ENCODE measurements at regions not wholly inside any gene's neighbourhood (a gene's known extent, or its start where the extent isn't known, plus 50 kb on each side); places are given as distances from the start of the nearest gene placed in this dataset.

GRCh38 chr12:60148109-60148508 lies 552.3 kb downstream of the SLC16A7 start:
- Histone ChIP-seq H3K9me3 (ENCODE audit: insufficient read depth, low read depth, low read length) (no peaks in the 10 kb centered on the region), H3K27me3 (ENCODE audit: insufficient read depth, low read length) (no peaks in the 10 kb centered on the region), H3K4me1 (ENCODE audit: insufficient read depth, low read length) (no peaks in the 10 kb centered on the region), H3K27ac (ENCODE audit: low read length) (no peak overlapping the region), H3K4me3 (ENCODE audit: low read length) (no peak overlapping the region), H3K9ac (ENCODE audit: low read depth, low read length) (no peak overlapping the region), H3K36me3 (ENCODE audit: insufficient read depth, low read depth, low read length) (no peaks in the 10 kb centered on the region)

- H3K27ac ChIP-seq (ENCODE audit: low read length), result no peak overlapping the region
- H3K9ac ChIP-seq (ENCODE audit: low read depth, low read length), result no peak overlapping the region
- H3K27me3 ChIP-seq (ENCODE audit: insufficient read depth, low read length), result no peaks in the 10 kb centered on the region
Observed at GRCh38 chr12:60148831-60149230, 553.0 kb downstream of the SLC16A7 start.

GRCh38 chr12:60152756-60153155 lies 556.9 kb downstream of the SLC16A7 start:
- H3K9ac ChIP-seq (ENCODE audit: low read depth, low read length), result no peak overlapping the region
- H3K4me1 ChIP-seq (ENCODE audit: insufficient read depth, low read length), result no peaks in the 10 kb centered on the region
- H3K27ac ChIP-seq (ENCODE audit: low read length), result no peak overlapping the region
- H3K27me3 ChIP-seq (ENCODE audit: insufficient read depth, low read length), result no peaks in the 10 kb centered on the region
- no peak overlapping the region for H3K4me3 ChIP-seq (ENCODE audit: low read length)
- no peaks in the 10 kb centered on the region for H3K36me3 ChIP-seq (ENCODE audit: insufficient read depth, low read depth, low read length)
- no peaks in the 10 kb centered on the region for H3K9me3 ChIP-seq (ENCODE audit: insufficient read depth, low read depth, low read length)

More at GRCh38 chr12:60148831-60149230, 553.0 kb downstream of the SLC16A7 start:
- Histone ChIP-seq H3K4me1 (ENCODE audit: insufficient read depth, low read length) (no peaks in the 10 kb centered on the region), H3K9me3 (ENCODE audit: insufficient read depth, low read depth, low read length) (no peaks in the 10 kb centered on the region), H3K36me3 (ENCODE audit: insufficient read depth, low read depth, low read length) (no peaks in the 10 kb centered on the region), H3K4me3 (ENCODE audit: low read length) (no peak overlapping the region)

GRCh38 chr12:60159761-60160160 lies 563.9 kb downstream of the SLC16A7 start:
- Histone ChIP-seq H3K27ac (ENCODE audit: low read length) (no peak overlapping the region), H3K9ac (ENCODE audit: low read depth, low read length) (no peak overlapping the region), H3K4me1 (ENCODE audit: insufficient read depth, low read length) (no peaks in the 10 kb centered on the region)

GRCh38 chr12:60162988-60163720 lies 567.3 kb downstream of the SLC16A7 start:
- Histone ChIP-seq H3K9me3 (ENCODE audit: insufficient read depth, low read depth, low read length) (no peaks in the 10 kb centered on the region), H3K9ac (ENCODE audit: low read depth, low read length) (no peak overlapping the region), H3K36me3 (ENCODE audit: insufficient read depth, low read depth, low read length) (no peaks in the 10 kb centered on the region), H3K27ac (ENCODE audit: low read length) (no peak overlapping the region), H3K27me3 (ENCODE audit: insufficient read depth, low read length) (no peaks in the 10 kb centered on the region), H3K4me1 (ENCODE audit: insufficient read depth, low read length) (no peaks in the 10 kb centered on the region), H3K4me3 (ENCODE audit: low read length) (no peak overlapping the region)

More at GRCh38 chr12:60159761-60160160, 563.9 kb downstream of the SLC16A7 start:
- Histone ChIP-seq H3K4me3 (ENCODE audit: low read length) (no peak overlapping the region), H3K36me3 (ENCODE audit: insufficient read depth, low read depth, low read length) (no peaks in the 10 kb centered on the region), H3K9me3 (ENCODE audit: insufficient read depth, low read depth, low read length) (no peaks in the 10 kb centered on the region), H3K27me3 (ENCODE audit: insufficient read depth, low read length) (no peaks in the 10 kb centered on the region)

GRCh38 chr12:60165781-60166180 lies 570.0 kb downstream of the SLC16A7 start:
- Histone ChIP-seq H3K36me3 (ENCODE audit: insufficient read depth, low read depth, low read length) (no peaks in the 10 kb centered on the region), H3K9me3 (ENCODE audit: insufficient read depth, low read depth, low read length) (no peaks in the 10 kb centered on the region), H3K27me3 (ENCODE audit: insufficient read depth, low read length) (no peaks in the 10 kb centered on the region), H3K4me1 (ENCODE audit: insufficient read depth, low read length) (no peaks in the 10 kb centered on the region), H3K9ac (ENCODE audit: low read depth, low read length) (no peak overlapping the region), H3K4me3 (ENCODE audit: low read length) (no peak overlapping the region), H3K27ac (ENCODE audit: low read length) (no peak overlapping the region)

GRCh38 chr12:60168441-60168840 lies 572.6 kb downstream of the SLC16A7 start:
- H3K9me3 ChIP-seq (ENCODE audit: insufficient read depth, low read depth, low read length), result no peaks in the 10 kb centered on the region
- no peak overlapping the region for H3K9ac ChIP-seq (ENCODE audit: low read depth, low read length)
- H3K4me3 ChIP-seq (ENCODE audit: low read length), result no peak overlapping the region
- H3K4me1 ChIP-seq (ENCODE audit: insufficient read depth, low read length), result no peaks in the 10 kb centered on the region
- H3K36me3 ChIP-seq (ENCODE audit: insufficient read depth, low read depth, low read length), result no peaks in the 10 kb centered on the region
- H3K27ac ChIP-seq (ENCODE audit: low read length), result no peak overlapping the region
- no peaks in the 10 kb centered on the region for H3K27me3 ChIP-seq (ENCODE audit: insufficient read depth, low read length)

GRCh38 chr12:60169904-60170303 lies 574.1 kb downstream of the SLC16A7 start:
- Histone ChIP-seq H3K27me3 (ENCODE audit: insufficient read depth, low read length) (no peaks in the 10 kb centered on the region), H3K36me3 (ENCODE audit: insufficient read depth, low read depth, low read length) (no peaks in the 10 kb centered on the region), H3K4me1 (ENCODE audit: insufficient read depth, low read length) (no peaks in the 10 kb centered on the region), H3K9ac (ENCODE audit: low read depth, low read length) (no peak overlapping the region), H3K9me3 (ENCODE audit: insufficient read depth, low read depth, low read length) (no peaks in the 10 kb centered on the region), H3K4me3 (ENCODE audit: low read length) (no peak overlapping the region), H3K27ac (ENCODE audit: low read length) (no peak overlapping the region)

GRCh38 chr12:60172266-60173211 lies 576.7 kb downstream of the SLC16A7 start:
- H3K9me3 ChIP-seq (ENCODE audit: insufficient read depth, low read depth, low read length), result no peaks in the 10 kb centered on the region
- H3K36me3 ChIP-seq (ENCODE audit: insufficient read depth, low read depth, low read length), result no peaks in the 10 kb centered on the region
- H3K4me3 ChIP-seq (ENCODE audit: low read length), result no peak overlapping the region
- H3K4me1 ChIP-seq (ENCODE audit: insufficient read depth, low read length), result no peaks in the 10 kb centered on the region
- no peak overlapping the region for H3K27ac ChIP-seq (ENCODE audit: low read length)
- H3K9ac ChIP-seq (ENCODE audit: low read depth, low read length), result no peak overlapping the region
- no peaks in the 10 kb centered on the region for H3K27me3 ChIP-seq (ENCODE audit: insufficient read depth, low read length)

GRCh38 chr12:60173224-60174170 lies 577.7 kb downstream of the SLC16A7 start:
- Histone ChIP-seq H3K27ac (ENCODE audit: low read length) (no peak overlapping the region), H3K36me3 (ENCODE audit: insufficient read depth, low read depth, low read length) (no peaks in the 10 kb centered on the region)

GRCh38 chr12:60174476-60174875 lies 578.6 kb downstream of the SLC16A7 start:
- Histone ChIP-seq H3K4me3 (ENCODE audit: low read length) (no peak overlapping the region), H3K36me3 (ENCODE audit: insufficient read depth, low read depth, low read length) (no peaks in the 10 kb centered on the region), H3K9me3 (ENCODE audit: insufficient read depth, low read depth, low read length) (no peaks in the 10 kb centered on the region), H3K27ac (ENCODE audit: low read length) (no peak overlapping the region), H3K27me3 (ENCODE audit: insufficient read depth, low read length) (no peaks in the 10 kb centered on the region), H3K4me1 (ENCODE audit: insufficient read depth, low read length) (no peaks in the 10 kb centered on the region), H3K9ac (ENCODE audit: low read depth, low read length) (no peak overlapping the region)

More at GRCh38 chr12:60173224-60174170, 577.7 kb downstream of the SLC16A7 start:
- no peak overlapping the region for H3K4me3 ChIP-seq (ENCODE audit: low read length)
- no peaks in the 10 kb centered on the region for H3K4me1 ChIP-seq (ENCODE audit: insufficient read depth, low read length)
- no peaks in the 10 kb centered on the region for H3K27me3 ChIP-seq (ENCODE audit: insufficient read depth, low read length)
- no peaks in the 10 kb centered on the region for H3K9me3 ChIP-seq (ENCODE audit: insufficient read depth, low read depth, low read length)
- no peak overlapping the region for H3K9ac ChIP-seq (ENCODE audit: low read depth, low read length)

All from iPS-20b (cell line).